ENCODE measurements at regions not wholly inside any gene's neighbourhood (a gene's known extent, or its start where the extent isn't known, plus 50 kb on each side); places are given as distances from the start of the nearest gene placed in this dataset.

DNA sequence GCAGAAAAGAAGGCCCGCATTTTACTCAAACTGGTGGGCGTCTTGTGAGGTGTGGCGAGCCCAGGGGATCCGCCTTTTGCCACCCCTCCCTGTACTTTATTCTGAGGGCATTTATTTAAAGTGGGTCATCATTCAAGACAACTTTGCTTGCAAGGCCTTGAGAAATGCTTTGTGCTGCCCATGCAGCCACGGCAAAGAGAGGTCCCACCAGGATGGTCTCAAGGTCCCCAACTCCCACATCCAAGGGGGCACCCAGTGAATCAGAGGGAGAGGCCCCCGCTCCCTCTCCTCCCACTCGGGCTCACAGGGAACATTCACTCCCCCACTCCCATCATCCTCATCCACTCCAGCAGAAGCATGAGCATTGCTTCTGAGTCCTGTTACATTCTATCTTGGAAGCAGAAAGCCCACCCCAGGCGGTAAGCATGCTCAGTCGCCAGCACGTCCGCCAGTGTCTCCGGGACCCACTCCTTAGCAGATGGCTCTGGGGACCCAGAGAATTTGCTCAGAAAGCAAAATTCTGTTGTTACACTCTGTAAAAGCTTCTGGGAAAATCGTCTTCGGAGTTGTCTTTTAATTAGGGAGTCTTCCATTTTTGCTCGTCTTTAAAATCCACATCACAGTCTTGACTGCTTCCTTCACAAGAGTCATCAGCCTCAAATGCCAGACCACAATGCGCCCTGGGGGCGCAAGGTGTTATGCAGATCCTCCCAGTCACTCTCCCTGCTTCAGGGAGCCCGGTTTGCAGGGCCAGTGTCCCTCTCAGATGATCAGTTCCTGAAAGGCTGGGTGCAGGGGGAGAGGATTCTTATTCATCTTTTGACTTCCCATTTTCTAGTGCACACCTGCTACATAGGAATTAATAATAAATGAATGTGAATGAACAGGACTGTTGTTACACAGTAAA lies 99.4 kb upstream of the NCK2 start:
- no peak overlapping the region for H3K4me3 ChIP-seq (ENCODE audit: low read depth, low read length)
- TF ChIP-seq, protein P1, sequence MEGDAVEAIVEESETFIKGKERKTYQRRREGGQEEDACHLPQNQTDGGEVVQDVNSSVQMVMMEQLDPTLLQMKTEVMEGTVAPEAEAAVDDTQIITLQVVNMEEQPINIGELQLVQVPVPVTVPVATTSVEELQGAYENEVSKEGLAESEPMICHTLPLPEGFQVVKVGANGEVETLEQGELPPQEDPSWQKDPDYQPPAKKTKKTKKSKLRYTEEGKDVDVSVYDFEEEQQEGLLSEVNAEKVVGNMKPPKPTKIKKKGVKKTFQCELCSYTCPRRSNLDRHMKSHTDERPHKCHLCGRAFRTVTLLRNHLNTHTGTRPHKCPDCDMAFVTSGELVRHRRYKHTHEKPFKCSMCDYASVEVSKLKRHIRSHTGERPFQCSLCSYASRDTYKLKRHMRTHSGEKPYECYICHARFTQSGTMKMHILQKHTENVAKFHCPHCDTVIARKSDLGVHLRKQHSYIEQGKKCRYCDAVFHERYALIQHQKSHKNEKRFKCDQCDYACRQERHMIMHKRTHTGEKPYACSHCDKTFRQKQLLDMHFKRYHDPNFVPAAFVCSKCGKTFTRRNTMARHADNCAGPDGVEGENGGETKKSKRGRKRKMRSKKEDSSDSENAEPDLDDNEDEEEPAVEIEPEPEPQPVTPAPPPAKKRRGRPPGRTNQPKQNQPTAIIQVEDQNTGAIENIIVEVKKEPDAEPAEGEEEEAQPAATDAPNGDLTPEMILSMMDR (IDR thresholded peaks at IDR 0.05; ENCODE audit: borderline replicate concordance, insufficient read depth, low read depth, low read length) = no peak

DNA sequence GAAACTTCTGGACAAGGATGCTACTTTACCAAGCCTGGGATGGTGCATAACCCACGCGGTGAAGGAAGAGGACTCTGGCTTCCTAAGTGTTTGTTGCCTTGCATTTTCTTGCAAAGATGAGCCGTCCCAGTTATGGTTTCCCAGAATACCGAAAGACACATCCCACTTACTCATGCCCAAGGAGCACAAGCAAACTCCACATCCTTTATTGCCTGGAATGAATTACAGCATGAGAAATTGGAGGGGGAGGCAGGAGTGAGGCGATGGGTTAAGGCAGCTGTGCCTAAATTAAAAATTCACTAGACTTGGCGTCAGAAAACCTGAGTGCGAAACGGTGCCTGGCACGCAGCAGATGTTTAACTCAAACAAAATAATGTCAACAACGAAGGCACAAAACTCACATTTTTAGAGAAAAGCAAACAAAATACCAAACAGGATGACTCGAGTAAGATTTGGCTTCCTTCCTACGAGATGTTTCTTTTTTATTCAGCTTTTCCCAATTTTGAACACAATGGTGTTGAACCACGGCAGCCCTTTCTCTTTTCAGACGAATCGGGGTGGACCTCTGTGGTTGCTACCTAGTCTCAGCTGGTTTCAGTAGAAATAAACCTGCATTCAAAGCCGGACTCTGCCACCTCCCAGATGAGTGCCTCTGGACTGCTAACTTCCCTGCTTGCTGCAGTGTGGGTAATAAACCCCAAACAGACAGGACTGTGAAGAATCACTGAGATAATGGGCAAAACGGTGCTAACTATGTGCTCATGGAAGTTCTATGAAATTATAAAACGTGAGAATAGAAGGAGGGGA lies 100.3 kb upstream of the NCK2 start:
- TF ChIP-seq, protein P1 (IDR thresholded peaks at IDR 0.05; ENCODE audit: borderline replicate concordance, insufficient read depth, low read depth, low read length) = no peak
- no peak overlapping the region for H3K4me3 ChIP-seq (ENCODE audit: low read depth, low read length)

DNA sequence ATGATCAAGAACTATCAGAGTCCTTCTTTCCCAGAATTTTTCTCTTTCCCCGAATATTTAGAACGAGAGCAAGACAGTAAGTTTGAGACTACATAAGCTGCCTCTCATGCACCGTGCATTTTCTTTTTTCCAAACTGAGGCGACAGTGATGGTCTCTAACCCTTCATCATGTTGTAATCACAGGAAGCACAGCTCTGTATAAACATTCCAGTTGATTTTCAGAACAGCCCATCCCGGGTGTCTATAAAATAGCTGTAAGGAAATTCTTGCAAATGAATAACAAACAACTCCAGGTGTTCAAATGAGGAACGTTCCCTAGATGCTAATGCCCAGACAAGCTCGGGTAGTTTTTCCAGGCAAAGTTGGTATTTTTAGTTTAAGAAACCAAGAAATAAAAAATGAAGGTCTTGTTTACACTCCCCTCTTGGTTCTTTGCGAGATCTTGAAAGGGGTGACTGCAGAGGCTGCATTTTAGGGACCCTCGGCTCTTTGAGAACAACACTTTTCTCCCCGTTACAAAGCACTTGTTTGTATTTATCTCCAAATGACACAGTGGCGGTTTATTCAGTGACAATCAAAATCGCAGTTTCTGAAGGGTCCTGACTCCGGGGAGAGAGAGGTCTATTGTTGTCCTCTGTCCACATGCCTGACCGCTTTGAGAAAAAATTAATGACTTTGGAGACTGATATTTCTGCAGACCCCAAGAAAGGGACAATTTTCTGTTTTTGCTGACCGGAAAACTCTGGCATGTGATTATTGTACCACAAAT lies 101.1 kb upstream of the NCK2 start:
- H3K4me3 ChIP-seq (ENCODE audit: low read depth, low read length) = no peak overlapping the region

DNA sequence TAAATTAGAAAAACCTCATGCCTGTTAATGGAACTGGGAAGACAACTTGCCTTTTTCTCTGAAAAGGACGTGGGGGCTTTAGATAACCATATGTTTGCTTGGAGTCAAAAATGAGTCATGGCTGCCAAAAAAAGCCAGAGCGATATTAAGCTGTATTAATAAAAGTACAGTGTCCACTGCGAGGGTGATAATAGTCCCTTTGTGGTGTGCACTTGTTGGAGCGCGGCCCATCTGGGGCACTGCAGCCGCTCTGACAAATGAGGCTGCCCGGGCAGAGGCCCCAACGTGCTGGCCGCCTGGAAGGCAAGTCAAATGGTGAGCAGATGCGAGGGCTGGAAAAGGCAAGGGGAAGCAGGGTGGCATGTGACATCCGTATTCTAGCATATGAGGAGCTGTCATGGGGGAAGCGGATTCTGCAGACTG lies 103.3 kb upstream of the NCK2 start:
- H3K4me3 ChIP-seq (ENCODE audit: low read depth, low read length) = no peak overlapping the region
- TF ChIP-seq, protein P1 (IDR thresholded peaks at IDR 0.05; ENCODE audit: borderline replicate concordance, insufficient read depth, low read depth, low read length) = no peak

More for the DNA sequence above, 101.1 kb upstream of the NCK2 start:
- TF ChIP-seq, protein P1 (IDR thresholded peaks at IDR 0.05; ENCODE audit: borderline replicate concordance, insufficient read depth, low read depth, low read length) = no peak

DNA sequence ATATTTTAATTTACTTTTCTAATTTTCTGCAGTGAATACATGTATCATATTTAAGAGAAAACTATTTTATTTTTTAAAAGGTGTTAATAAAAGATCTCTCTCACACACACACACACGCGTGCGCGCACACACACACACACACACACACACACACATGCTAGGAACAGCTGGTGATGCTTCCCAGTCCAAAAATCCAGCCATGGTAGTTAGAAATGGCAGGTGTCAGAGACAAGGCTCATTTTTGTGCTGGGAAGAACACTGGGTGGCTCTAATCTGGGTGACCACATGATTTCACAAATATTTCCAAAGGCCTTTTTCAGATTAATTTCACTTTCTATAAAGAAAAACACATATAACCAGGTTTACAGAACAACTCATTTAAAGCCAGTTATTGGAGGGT lies 104.5 kb upstream of the NCK2 start:
- TF ChIP-seq, protein P1 (IDR thresholded peaks at IDR 0.05; ENCODE audit: borderline replicate concordance, insufficient read depth, low read depth, low read length) = no peak
- H3K4me3 ChIP-seq (ENCODE audit: low read depth, low read length) = no peak overlapping the region

DNA sequence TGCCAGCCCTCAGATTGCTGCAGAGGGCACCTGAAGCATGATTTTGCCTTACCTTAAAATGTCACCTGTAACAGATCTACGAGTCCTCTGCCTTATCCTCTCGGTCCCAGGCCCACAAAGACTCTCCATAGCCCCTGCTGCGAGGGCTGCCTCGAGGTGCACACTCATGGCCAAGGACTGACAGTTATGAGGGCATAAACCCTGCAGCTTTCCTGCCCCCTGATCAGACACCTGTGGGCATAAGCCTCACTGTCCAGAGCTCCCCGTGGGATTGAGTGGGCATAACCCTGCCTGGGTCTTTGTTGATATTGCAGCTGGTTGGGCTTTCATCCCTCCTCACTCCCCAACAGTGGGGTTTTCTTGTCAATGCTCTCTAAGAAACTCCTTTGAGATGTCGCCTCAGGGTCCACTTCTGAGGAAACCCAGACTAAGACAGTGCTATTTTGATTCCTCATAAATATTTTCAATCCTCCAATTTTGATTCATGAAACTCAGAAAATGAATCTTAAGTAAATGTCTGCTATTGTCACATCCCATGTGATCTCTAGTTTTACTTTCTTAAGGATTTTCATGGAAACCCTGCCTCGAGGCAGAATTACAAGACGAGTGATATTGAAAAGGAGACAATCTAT lies 108.5 kb upstream of the NCK2 start:
- TF ChIP-seq, protein P1 (IDR thresholded peaks at IDR 0.05; ENCODE audit: borderline replicate concordance, insufficient read depth, low read depth, low read length) = no peak
- H3K4me3 ChIP-seq (ENCODE audit: low read depth, low read length) = no peak overlapping the region
